H1 (cell line): ENCODE measurements at regions not wholly inside any gene's neighbourhood (a gene's known extent, or its start where the extent isn't known, plus 50 kb on each side); places are given as distances from the start of the nearest gene placed in this dataset.

Experiments
- CREB1 ChIP-seq: IDR thresholded peaks from 2 replicates; pipeline ENCODE4 v1.6.1; 2012; ENCODE audit warnings: inconsistent platforms
- EP300 ChIP-seq, 2 experiments: IDR thresholded peaks; 1 replicate in 1 of 2; 2 replicates in 1 of 2; pipeline ENCODE4 v1.6.1; 2011 to 2012; ENCODE audit warnings: low read depth in 2 of 2, low read length in 2 of 2, mild to moderate bottlenecking in 2 of 2, borderline replicate concordance in 1 of 2, inconsistent platforms in 1 of 2, moderate library complexity in 1 of 2
- EZH2 ChIP-seq: fragments of 200-600 bp; sonication (generic); IDR thresholded peaks from 2 replicates; pipeline ENCODE4 v1.7.1; 2012; ENCODE audit warnings: low read depth, mild to moderate bottlenecking, moderate library complexity, low read length, inconsistent platforms; ENCODE audit not compliant: severe bottlenecking
- FOSL1 ChIP-seq: IDR thresholded peaks from 2 replicates; pipeline ENCODE4 v1.6.1; 2011; ENCODE audit warnings: mild to moderate bottlenecking, low read depth, low read length, moderate library complexity; ENCODE audit not compliant: insufficient read depth
- JUN ChIP-seq: IDR thresholded peaks from 2 replicates; pipeline ENCODE4 v1.6.1; 2011; ENCODE audit warnings: low read depth, mild to moderate bottlenecking, improper control_type of control experiment, low read length
- NRF1 ChIP-seq: IDR thresholded peaks from 2 replicates; pipeline ENCODE4 v1.6.1; 2011; ENCODE audit warnings: mild to moderate bottlenecking, low read depth, low read length, improper control_type of control experiment
- POLR2A ChIP-seq, 2 experiments: IDR thresholded peaks; 1 replicate in 1 of 2; 2 replicates in 1 of 2; pipeline ENCODE4 v1.6.1; 2011; ENCODE audit warnings: low read depth in 2 of 2, low read length in 2 of 2, mild to moderate bottlenecking in 2 of 2; ENCODE audit errors: control extremely low read depth in 1 of 2
- POLR2AphosphoS5 ChIP-seq: IDR thresholded peaks from 2 replicates; pipeline ENCODE4 v1.6.1; 2011; ENCODE audit warnings: low read depth, low read length
- SP2 ChIP-seq: IDR thresholded peaks from 2 replicates; pipeline ENCODE4 v1.6.1; 2012; ENCODE audit warnings: mild to moderate bottlenecking, low read length, inconsistent platforms
- TF ChIP-seq, protein P1 (sequence below), 3 experiments: IDR thresholded peaks; 1 replicate in 2 of 3; 2 replicates in 1 of 3; pipeline versions ENCODE4 v1.5.1 to v1.6.1; 2011; ENCODE audit warnings: low read length in 3 of 3, mild to moderate bottlenecking in 3 of 3, inconsistent platforms in 2 of 3, low read depth in 1 of 3, moderate library complexity in 1 of 3; ENCODE audit not compliant: insufficient read depth in 1 of 3; ENCODE audit errors: control extremely low read depth in 1 of 3

DNA sequence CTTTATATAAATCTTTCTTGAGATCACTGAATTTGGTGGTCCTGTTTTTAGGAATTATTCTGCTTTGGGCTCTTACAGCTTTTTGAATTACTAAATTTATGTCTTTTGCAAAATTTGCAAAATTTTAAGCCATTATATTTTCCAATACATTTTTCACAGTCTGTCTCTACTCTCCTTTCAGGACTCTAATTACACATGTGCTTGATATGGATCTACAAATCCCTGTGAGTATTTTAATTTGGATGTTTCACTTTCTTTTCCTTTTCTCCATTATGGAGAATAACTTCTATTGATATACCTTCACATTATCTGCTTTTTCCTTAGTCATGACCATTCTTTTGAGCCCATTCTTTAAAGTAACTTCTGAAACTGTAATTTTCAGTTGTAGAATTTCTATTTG is 315.4 kb downstream of the DCAF12L2 start:
- TF ChIP-seq, protein P1, sequence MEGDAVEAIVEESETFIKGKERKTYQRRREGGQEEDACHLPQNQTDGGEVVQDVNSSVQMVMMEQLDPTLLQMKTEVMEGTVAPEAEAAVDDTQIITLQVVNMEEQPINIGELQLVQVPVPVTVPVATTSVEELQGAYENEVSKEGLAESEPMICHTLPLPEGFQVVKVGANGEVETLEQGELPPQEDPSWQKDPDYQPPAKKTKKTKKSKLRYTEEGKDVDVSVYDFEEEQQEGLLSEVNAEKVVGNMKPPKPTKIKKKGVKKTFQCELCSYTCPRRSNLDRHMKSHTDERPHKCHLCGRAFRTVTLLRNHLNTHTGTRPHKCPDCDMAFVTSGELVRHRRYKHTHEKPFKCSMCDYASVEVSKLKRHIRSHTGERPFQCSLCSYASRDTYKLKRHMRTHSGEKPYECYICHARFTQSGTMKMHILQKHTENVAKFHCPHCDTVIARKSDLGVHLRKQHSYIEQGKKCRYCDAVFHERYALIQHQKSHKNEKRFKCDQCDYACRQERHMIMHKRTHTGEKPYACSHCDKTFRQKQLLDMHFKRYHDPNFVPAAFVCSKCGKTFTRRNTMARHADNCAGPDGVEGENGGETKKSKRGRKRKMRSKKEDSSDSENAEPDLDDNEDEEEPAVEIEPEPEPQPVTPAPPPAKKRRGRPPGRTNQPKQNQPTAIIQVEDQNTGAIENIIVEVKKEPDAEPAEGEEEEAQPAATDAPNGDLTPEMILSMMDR (IDR thresholded peaks at IDR 0.05; ENCODE audit: control extremely low read depth in 1 of 3, insufficient read depth in 1 of 3, low read depth in 1 of 3, low read length in 3 of 3) = no peak
- TF ChIP-seq EP300 (IDR thresholded peaks at IDR 0.05; ENCODE audit: borderline replicate concordance in 1 of 2, low read depth in 2 of 2, low read length in 2 of 2) (no peak), SP2 (no peak), POLR2A (IDR thresholded peaks at IDR 0.05; ENCODE audit: control extremely low read depth in 1 of 2, low read depth in 2 of 2, low read length in 2 of 2) (no peak), EZH2 (no peak), CREB1 (no peak), NRF1 (no peak), JUN (no peak), POLR2AphosphoS5 (no peak), FOSL1 (no peak)
